A673 (cell line): ENCODE measurements at regions not wholly inside any gene's neighbourhood (a gene's known extent, or its start where the extent isn't known, plus 50 kb on each side); places are given as distances from the start of the nearest gene placed in this dataset.

ENCODE experiments used
- EZH2 ChIP-seq: fragments of 200-600 bp; sonication (generic); IDR thresholded peaks from 2 replicates; pipeline ENCODE4 v1.6.1; 2017; ENCODE audit warnings: borderline replicate concordance, low read depth, mild to moderate bottlenecking, mixed read lengths, antibody characterized with exemption, low read length; ENCODE audit not compliant: poor library complexity, severe bottlenecking
- TF ChIP-seq, protein P1 (sequence below): fragments of 300-800, 200-600 bp; sonication (generic); conservative IDR thresholded peaks from 2 replicates; pipeline ENCODE4 v1.5.1; 2017; ENCODE audit warnings: low read depth, mild to moderate bottlenecking, antibody characterized with exemption, low read length, moderate library complexity, mixed read lengths

GRCh38 chr3:82977871-82978270 is 1216.4 kb upstream of the GBE1 start:
- TF ChIP-seq, protein P1, sequence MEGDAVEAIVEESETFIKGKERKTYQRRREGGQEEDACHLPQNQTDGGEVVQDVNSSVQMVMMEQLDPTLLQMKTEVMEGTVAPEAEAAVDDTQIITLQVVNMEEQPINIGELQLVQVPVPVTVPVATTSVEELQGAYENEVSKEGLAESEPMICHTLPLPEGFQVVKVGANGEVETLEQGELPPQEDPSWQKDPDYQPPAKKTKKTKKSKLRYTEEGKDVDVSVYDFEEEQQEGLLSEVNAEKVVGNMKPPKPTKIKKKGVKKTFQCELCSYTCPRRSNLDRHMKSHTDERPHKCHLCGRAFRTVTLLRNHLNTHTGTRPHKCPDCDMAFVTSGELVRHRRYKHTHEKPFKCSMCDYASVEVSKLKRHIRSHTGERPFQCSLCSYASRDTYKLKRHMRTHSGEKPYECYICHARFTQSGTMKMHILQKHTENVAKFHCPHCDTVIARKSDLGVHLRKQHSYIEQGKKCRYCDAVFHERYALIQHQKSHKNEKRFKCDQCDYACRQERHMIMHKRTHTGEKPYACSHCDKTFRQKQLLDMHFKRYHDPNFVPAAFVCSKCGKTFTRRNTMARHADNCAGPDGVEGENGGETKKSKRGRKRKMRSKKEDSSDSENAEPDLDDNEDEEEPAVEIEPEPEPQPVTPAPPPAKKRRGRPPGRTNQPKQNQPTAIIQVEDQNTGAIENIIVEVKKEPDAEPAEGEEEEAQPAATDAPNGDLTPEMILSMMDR, result no peak
- no peak for TF ChIP-seq EZH2
